ENCODE measurements at regions not wholly inside any gene's neighbourhood (a gene's known extent, or its start where the extent isn't known, plus 50 kb on each side); places are given as distances from the start of the nearest gene placed in this dataset.

- TF ChIP-seq POLR2A (IDR thresholded peaks at IDR 0.05) = no peak
- TF ChIP-seq, protein P1, sequence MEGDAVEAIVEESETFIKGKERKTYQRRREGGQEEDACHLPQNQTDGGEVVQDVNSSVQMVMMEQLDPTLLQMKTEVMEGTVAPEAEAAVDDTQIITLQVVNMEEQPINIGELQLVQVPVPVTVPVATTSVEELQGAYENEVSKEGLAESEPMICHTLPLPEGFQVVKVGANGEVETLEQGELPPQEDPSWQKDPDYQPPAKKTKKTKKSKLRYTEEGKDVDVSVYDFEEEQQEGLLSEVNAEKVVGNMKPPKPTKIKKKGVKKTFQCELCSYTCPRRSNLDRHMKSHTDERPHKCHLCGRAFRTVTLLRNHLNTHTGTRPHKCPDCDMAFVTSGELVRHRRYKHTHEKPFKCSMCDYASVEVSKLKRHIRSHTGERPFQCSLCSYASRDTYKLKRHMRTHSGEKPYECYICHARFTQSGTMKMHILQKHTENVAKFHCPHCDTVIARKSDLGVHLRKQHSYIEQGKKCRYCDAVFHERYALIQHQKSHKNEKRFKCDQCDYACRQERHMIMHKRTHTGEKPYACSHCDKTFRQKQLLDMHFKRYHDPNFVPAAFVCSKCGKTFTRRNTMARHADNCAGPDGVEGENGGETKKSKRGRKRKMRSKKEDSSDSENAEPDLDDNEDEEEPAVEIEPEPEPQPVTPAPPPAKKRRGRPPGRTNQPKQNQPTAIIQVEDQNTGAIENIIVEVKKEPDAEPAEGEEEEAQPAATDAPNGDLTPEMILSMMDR (IDR thresholded peaks at IDR 0.05) = no peak
Observed at GRCh38 chr4:176896211-176896610, 103.5 kb upstream of the VEGFC start.

All from heart left ventricle (tissue), 13 donors.